BE2C (cell line): ENCODE measurements at regions not wholly inside any gene's neighbourhood (a gene's known extent, or its start where the extent isn't known, plus 50 kb on each side); places are given as distances from the start of the nearest gene placed in this dataset.

Experiments
- DNase-seq: peaks from one replicate; pipeline ENCODE4 v3.0.0-alpha.2; 2020
- H3K27me3 ChIP-seq: fragments of 250-450 bp; sonication (Bioruptor Pico); 2 replicates; pipeline ENCODE4 v1.5.1; 2020; ENCODE audit warnings: mild to moderate bottlenecking
- H3K36me3 ChIP-seq: fragments of 250-450 bp; sonication (Bioruptor Pico); 2 replicates; pipeline ENCODE4 v1.5.1; 2020; ENCODE audit warnings: mild to moderate bottlenecking
- H3K4me1 ChIP-seq: fragments of 250-450 bp; sonication (Bioruptor Pico); 2 replicates; pipeline ENCODE4 v1.5.1; 2020
- H3K4me3 ChIP-seq: 2 replicates; pipeline ENCODE4 v1.5.1; 2011; ENCODE audit warnings: low read depth, low read length
- H3K9me3 ChIP-seq: fragments of 250-450 bp; sonication (Bioruptor Pico); 2 replicates; pipeline ENCODE4 v1.5.1; 2020
- TF ChIP-seq, protein P1 (sequence below): IDR thresholded peaks from 2 replicates; pipeline ENCODE4 v1.5.1; 2012; ENCODE audit warnings: mild to moderate bottlenecking, low read depth, low read length

DNA sequence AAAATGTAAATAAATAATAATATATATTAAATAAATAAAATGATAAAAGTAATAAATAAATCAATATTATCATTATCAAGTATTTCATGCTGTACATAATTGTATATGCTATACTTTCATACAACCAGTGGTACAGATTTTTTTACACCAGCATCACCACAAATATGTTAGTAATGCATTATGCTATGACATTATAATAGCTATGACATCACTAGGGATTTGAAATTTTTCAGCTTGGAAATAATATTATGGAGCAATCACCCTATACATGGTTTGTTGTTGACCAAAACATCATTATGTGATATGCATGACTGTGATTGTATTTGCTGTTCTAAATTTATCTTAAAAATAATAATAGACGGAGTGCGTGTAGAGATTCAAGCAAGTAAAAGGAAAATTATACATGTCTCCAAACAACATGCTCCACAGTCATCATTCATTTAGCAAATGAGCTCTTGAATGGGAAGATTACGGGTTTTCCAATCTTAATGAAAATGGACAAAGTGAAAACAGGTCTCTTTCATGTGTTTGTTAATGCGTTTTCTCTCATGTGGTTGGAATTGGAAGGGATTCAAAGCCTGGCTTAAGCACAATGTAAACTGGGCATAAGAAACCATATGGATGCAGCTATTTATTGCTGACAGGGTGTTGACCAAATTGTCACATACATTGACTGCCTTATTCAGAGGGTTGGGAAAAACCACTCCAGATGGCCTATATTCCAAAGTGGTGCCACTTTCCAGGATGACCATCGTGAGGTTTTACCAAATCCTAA lies 643.0 kb upstream of the RGMB start:
- Histone ChIP-seq H3K4me1 (no peaks in the 10 kb centered on the region), H3K27me3 (no peaks in the 10 kb centered on the region), H3K4me3 (no peak overlapping the region), H3K9me3 (no peaks in the 10 kb centered on the region), H3K36me3 (no peaks in the 10 kb centered on the region)
- no peak for DNase-seq
- TF ChIP-seq, protein P1, sequence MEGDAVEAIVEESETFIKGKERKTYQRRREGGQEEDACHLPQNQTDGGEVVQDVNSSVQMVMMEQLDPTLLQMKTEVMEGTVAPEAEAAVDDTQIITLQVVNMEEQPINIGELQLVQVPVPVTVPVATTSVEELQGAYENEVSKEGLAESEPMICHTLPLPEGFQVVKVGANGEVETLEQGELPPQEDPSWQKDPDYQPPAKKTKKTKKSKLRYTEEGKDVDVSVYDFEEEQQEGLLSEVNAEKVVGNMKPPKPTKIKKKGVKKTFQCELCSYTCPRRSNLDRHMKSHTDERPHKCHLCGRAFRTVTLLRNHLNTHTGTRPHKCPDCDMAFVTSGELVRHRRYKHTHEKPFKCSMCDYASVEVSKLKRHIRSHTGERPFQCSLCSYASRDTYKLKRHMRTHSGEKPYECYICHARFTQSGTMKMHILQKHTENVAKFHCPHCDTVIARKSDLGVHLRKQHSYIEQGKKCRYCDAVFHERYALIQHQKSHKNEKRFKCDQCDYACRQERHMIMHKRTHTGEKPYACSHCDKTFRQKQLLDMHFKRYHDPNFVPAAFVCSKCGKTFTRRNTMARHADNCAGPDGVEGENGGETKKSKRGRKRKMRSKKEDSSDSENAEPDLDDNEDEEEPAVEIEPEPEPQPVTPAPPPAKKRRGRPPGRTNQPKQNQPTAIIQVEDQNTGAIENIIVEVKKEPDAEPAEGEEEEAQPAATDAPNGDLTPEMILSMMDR, result no peak

DNA sequence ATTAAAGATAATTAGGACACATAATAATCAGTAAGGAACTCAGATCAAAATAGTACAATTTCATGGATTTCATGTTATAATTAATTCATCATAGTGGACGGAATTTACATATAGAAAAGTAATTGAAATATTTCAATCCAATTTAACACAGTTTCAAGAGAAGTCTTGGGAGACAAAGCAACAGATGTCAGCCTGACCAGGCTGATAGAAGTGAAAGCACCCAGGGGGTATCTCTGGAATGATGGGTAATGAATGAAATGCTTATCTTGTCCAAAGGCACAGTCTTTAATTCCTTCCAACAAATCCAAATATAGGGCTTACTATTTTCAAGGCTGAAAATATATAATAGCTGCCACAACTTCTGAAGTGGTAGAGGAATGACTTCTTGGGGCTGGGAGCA lies 629.3 kb upstream of the RGMB start:
- no peak for DNase-seq
- TF ChIP-seq, protein P1, result no peak

DNA sequence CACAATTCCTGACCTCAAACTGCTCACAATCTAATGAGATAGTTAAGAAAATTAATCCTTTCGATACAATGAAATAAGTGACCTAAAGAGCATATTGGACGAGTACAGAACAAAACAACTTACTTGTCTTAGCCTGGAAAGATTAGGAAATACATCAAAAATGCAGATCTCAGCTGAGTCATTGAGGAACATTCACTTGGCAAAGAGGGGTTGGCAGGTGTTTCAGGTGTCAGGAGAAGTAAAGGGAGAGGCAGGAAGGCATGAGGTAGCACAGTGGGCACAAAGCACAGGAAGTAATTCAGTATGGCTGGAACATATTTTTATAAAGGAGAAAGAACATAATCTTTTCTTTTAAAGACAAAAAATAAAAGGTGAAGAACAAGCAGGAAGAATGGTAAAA lies 628.8 kb upstream of the RGMB start:
- DNase-seq, result no peak
- no peaks in the 10 kb centered on the region for H3K27me3 ChIP-seq
- no peaks in the 10 kb centered on the region for H3K9me3 ChIP-seq
- H3K4me3 ChIP-seq, result no peak overlapping the region
- TF ChIP-seq, protein P1, result no peak
- no peaks in the 10 kb centered on the region for H3K4me1 ChIP-seq
- no peaks in the 10 kb centered on the region for H3K36me3 ChIP-seq

More for the DNA sequence above, 629.3 kb upstream of the RGMB start:
- H3K4me1 ChIP-seq, result no peaks in the 10 kb centered on the region
- no peaks in the 10 kb centered on the region for H3K36me3 ChIP-seq
- no peaks in the 10 kb centered on the region for H3K27me3 ChIP-seq
- no peaks in the 10 kb centered on the region for H3K9me3 ChIP-seq
- H3K4me3 ChIP-seq, result no peak overlapping the region

DNA sequence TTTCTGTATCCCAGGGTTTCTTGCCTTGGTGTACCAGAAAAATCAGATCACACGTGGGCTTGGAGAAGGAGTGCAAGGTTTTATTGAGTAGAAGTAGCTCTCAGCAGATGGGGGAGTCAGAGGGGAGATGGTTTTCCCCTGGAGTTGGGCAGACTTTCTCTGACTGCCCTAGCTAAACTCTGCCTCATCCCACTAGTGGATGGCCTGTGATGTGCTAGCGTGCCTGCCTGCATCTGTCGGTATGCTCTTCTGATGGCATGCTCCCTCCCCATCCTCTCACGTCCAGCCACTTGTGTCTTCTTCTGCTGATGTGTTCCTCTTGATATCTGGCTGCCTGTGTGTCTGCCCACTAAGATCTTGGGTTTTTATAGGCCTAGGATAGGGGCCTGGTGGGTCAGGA lies 616.1 kb upstream of the RGMB start:
- H3K4me3 ChIP-seq, result no peak overlapping the region
- H3K4me1 ChIP-seq, result no peaks in the 10 kb centered on the region
- H3K36me3 ChIP-seq, result no peaks in the 10 kb centered on the region
- no peak for DNase-seq
- H3K27me3 ChIP-seq, result no peaks in the 10 kb centered on the region
- no peaks in the 10 kb centered on the region for H3K9me3 ChIP-seq
- TF ChIP-seq, protein P1, result no peak

DNA sequence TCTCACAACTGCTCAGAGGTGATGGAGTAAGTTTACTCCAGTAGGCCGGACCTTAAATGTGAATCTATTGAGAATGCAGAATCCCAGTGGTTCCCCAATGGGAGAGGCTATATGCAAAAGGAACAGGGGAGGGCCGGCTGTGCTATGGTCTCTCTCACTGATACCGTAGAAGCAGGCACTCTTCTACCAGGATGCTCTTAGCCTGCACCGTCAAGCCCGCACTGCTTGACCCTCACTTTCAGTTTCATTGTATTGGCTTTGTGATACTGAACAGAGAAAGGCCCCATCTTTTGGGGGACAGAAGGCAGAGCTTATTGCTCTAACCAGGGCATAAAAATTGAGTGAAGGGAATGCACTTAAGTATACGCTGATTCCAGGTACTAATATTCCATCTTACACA lies 615.0 kb upstream of the RGMB start:
- Histone ChIP-seq H3K4me1 (no peaks in the 10 kb centered on the region), H3K4me3 (no peak overlapping the region), H3K27me3 (no peaks in the 10 kb centered on the region), H3K9me3 (no peaks in the 10 kb centered on the region), H3K36me3 (no peaks in the 10 kb centered on the region)
- TF ChIP-seq, protein P1, result no peak
- DNase-seq, result no peak

DNA sequence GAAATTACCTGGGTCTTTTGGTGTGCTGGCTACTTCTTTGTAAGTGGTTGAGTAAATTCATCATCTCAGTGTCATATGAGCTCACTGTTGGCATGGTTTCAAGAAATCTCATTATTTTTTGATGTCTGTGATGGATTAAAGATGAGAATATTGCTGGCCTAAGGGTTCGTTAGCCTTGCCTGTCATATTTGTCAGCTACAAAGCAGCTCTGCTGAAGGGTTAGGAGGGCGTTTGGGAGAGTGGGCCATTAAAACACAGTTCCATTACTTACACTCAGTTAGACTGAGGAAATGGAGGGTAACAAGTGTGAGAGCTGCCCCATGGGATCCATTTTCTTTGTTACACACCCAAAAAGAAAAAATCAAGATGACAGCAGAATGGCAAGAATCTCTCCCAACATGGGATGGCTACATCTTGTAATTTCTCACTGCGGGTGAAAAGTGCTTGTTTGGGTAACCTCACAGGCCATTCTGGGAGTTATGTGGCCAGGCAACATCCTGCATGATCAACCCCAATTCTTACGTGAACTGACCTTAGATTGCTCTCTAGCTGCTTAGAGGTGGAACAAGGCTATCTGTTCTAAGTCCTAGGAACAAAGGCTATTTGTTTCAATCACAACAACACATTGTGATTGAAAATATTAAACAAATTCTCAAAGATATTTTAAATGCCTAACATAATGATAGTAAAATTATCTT lies 609.5 kb upstream of the RGMB start:
- Histone ChIP-seq H3K27me3 (no peaks in the 10 kb centered on the region), H3K9me3 (no peaks in the 10 kb centered on the region), H3K4me1 (no peaks in the 10 kb centered on the region), H3K4me3 (no peak overlapping the region), H3K36me3 (no peaks in the 10 kb centered on the region)
- TF ChIP-seq, protein P1, result no peak
- no peak for DNase-seq
